Naive thymus-derived CD8-positive, alpha-beta T cell (primary cell): ENCODE measurements at regions not wholly inside any gene's neighbourhood (a gene's known extent, or its start where the extent isn't known, plus 50 kb on each side); places are given as distances from the start of the nearest gene placed in this dataset.

Source experiments
- ATAC-seq, 2 donors: fragments of 150-1000 bp; cut with Tn5 transposase in 1 of 2; sonication (Bioruptor Pico), chemical (Tn5 transposase) in 1 of 2; 1 replicate in 1 of 2; 2 replicates in 1 of 2; pipeline ENCODE4 v1.10.0; 2021; ENCODE audit warnings: mild to moderate bottlenecking in 2 of 2, moderate library complexity in 2 of 2
- POLR2A ChIA-PET: fragments of 350-600 bp; sonication (Branson Sonifier 250); formaldehyde crosslinking; loops from one replicate; lab custom pipeline; 2021; ENCODE audit warnings: antibody characterized with exemption; lab: Charles Lee
- DNase-seq, 10 donors: peaks; one replicate each; pipeline versions ENCODE4 v3.0.0 to v3.0.0-alpha.2; 2020 to 2022
- H3K27ac Mint-ChIP-seq, 10 donors: one replicate each; pipeline ENCODE4 v1.8.0; 2020 to 2022; ENCODE audit warnings: mild to moderate bottlenecking in 10 of 10, mixed read lengths in 10 of 10, moderate library complexity in 4 of 10, inconsistent platforms in 1 of 10
- H3K27me3 Mint-ChIP-seq, 5 donors: one replicate each; pipeline ENCODE4 v1.8.0; 2021 to 2022; ENCODE audit warnings: mixed read lengths in 5 of 5
- H3K36me3 Mint-ChIP-seq, 3 donors: one replicate each; pipeline ENCODE4 v1.8.0; 2020 to 2022; ENCODE audit warnings: mixed read lengths in 3 of 3, mild to moderate bottlenecking in 2 of 3, inconsistent platforms in 1 of 3
- H3K4me1 Mint-ChIP-seq, 4 donors: one replicate each; pipeline ENCODE4 v1.8.0; 2021 to 2022; ENCODE audit warnings: mixed read lengths in 4 of 4
- H3K4me3 Mint-ChIP-seq, 10 donors: one replicate each; pipeline ENCODE4 v1.8.0; 2020 to 2022; ENCODE audit warnings: mild to moderate bottlenecking in 10 of 10, mixed read lengths in 10 of 10, moderate library complexity in 6 of 10, inconsistent platforms in 1 of 10
- H3K9me3 Mint-ChIP-seq, 9 donors: one replicate each; pipeline ENCODE4 v1.8.0; 2020 to 2022; ENCODE audit warnings: mixed read lengths in 9 of 9, mild to moderate bottlenecking in 3 of 9, inconsistent platforms in 1 of 9, moderate library complexity in 1 of 9

DNA sequence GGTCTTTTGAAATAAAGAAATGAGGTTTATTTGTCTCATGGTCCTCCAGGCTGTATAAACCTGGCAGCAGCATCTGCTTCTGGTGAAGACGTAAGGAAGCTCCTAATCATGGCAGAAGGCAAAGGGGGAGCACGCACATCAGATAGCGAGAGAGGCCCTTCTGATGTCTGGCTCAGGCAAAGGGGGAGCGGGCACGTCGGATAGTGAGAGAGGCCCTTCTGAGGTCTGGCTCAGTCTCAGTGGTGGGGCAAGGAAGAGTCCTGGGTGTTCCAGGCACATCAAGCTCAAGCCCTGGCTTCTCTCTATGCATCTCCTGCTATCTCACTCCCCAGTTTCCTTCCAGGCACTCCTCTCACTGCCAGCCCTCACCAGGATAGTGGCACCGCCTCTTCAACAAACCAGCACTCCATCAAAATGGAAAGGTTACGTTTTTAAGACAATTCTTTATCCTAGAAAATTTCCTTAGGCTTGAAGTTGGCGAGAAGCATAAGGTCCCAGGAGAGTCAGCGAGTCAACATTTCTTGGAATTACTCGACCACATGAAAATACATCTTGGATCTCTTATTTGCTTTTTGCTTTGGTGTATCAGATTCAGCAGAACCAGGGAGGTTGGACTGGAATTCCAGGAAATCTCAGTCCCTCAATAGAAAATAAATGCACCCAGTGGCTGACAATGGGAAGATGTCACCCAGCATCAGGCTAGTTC lies 189.6 kb upstream of the TMEM132C start:
- POLR2A ChIA-PET: no interaction called here
- H3K4me3 Mint-ChIP-seq: no peak overlapping the region
- H3K9me3 Mint-ChIP-seq: peaks cover 0 to 13% (median 3%) of the 10 kb centered on the region in 9 donors
- H3K36me3 Mint-ChIP-seq: peaks cover 0 to 4% (median 0%) of the 10 kb centered on the region in 3 donors
- ATAC-seq: no peak
- H3K4me1 Mint-ChIP-seq: no peaks in the 10 kb centered on the region
- DNase-seq: no peak
- H3K27ac Mint-ChIP-seq: no peak overlapping the region
- H3K27me3 Mint-ChIP-seq: peaks cover 0 to 8% (median 0%) of the 10 kb centered on the region in 5 donors

GRCh38 chr12:128077917-128078298 lies 189.1 kb upstream of the TMEM132C start:
- H3K27ac Mint-ChIP-seq: no peak overlapping the region
- ATAC-seq (no peak), DNase-seq (no peak)
- H3K4me3 Mint-ChIP-seq: no peak overlapping the region
- peaks cover 0 to 13% (median 4%) of the 10 kb centered on the region in 9 donors for H3K9me3 Mint-ChIP-seq
- peaks cover 0 to 8% (median 0%) of the 10 kb centered on the region in 5 donors for H3K27me3 Mint-ChIP-seq
- no peaks in the 10 kb centered on the region for H3K4me1 Mint-ChIP-seq
- peaks cover 0 to 4% (median 0%) of the 10 kb centered on the region in 3 donors for H3K36me3 Mint-ChIP-seq
- POLR2A ChIA-PET: no interaction called here

GRCh38 chr12:128078301-128078971 lies 188.5 kb upstream of the TMEM132C start:
- H3K27me3 Mint-ChIP-seq: peaks cover 0 to 8% (median 0%) of the 10 kb centered on the region in 5 donors
- ATAC-seq (no peak), DNase-seq (no peak)
- peaks cover 0 to 4% (median 0%) of the 10 kb centered on the region in 3 donors for H3K36me3 Mint-ChIP-seq
- no peak overlapping the region for H3K27ac Mint-ChIP-seq
- H3K4me1 Mint-ChIP-seq: no peaks in the 10 kb centered on the region
- POLR2A ChIA-PET: no interaction called here
- peaks cover 0 to 13% (median 4%) of the 10 kb centered on the region in 9 donors for H3K9me3 Mint-ChIP-seq
- no peak overlapping the region for H3K4me3 Mint-ChIP-seq

GRCh38 chr12:128079446-128079845 lies 187.5 kb upstream of the TMEM132C start:
- POLR2A ChIA-PET: no interaction called here
- Mint-ChIP-seq H3K4me1 (no peaks in the 10 kb centered on the region), H3K27ac (no peak overlapping the region), H3K9me3 (peaks cover 0 to 13% (median 4%) of the 10 kb centered on the region in 9 donors), H3K36me3 (peaks cover 0 to 3% (median 0%) of the 10 kb centered on the region in 3 donors), H3K4me3 (no peak overlapping the region), H3K27me3 (peaks cover 0 to 8% (median 0%) of the 10 kb centered on the region in 5 donors)
- no peak for ATAC-seq
- no peak for DNase-seq

- Mint-ChIP-seq H3K27ac (no peak overlapping the region), H3K36me3 (no peaks in the 10 kb centered on the region), H3K4me1 (no peaks in the 10 kb centered on the region), H3K27me3 (no peaks in the 10 kb centered on the region), H3K9me3 (peaks cover 0 to 11% (median 5%) of the 10 kb centered on the region in 9 donors), H3K4me3 (no peak overlapping the region)
- DNase-seq (no peak), ATAC-seq (no peak)
- POLR2A ChIA-PET: no interaction called here
Observed at GRCh38 chr12:128083132-128083729, 183.7 kb upstream of the TMEM132C start.

GRCh38 chr12:128088926-128089325 lies 178.0 kb upstream of the TMEM132C start:
- H3K9me3 Mint-ChIP-seq: peaks cover 0 to 15% (median 4%) of the 10 kb centered on the region in 9 donors
- DNase-seq: no peak

GRCh38 chr12:128089961-128090360 lies 177.0 kb upstream of the TMEM132C start:
- H3K36me3 Mint-ChIP-seq: no peaks in the 10 kb centered on the region
- ATAC-seq (no peak), DNase-seq (no peak)
- H3K27ac Mint-ChIP-seq: no peak overlapping the region
- no peaks in the 10 kb centered on the region for H3K4me1 Mint-ChIP-seq
- H3K27me3 Mint-ChIP-seq: peaks cover 0 to 3% (median 0%) of the 10 kb centered on the region in 5 donors
- H3K9me3 Mint-ChIP-seq: peaks cover 0 to 15% (median 4%) of the 10 kb centered on the region in 9 donors
- H3K4me3 Mint-ChIP-seq: no peak overlapping the region
- POLR2A ChIA-PET: no interaction called here

More at GRCh38 chr12:128088926-128089325, 178.0 kb upstream of the TMEM132C start:
- Mint-ChIP-seq H3K4me1 (no peaks in the 10 kb centered on the region), H3K36me3 (no peaks in the 10 kb centered on the region), H3K27ac (no peak overlapping the region), H3K27me3 (peaks cover 0 to 3% (median 0%) of the 10 kb centered on the region in 5 donors), H3K4me3 (no peak overlapping the region)
- ATAC-seq: no peak
- POLR2A ChIA-PET: no interaction called here

DNA sequence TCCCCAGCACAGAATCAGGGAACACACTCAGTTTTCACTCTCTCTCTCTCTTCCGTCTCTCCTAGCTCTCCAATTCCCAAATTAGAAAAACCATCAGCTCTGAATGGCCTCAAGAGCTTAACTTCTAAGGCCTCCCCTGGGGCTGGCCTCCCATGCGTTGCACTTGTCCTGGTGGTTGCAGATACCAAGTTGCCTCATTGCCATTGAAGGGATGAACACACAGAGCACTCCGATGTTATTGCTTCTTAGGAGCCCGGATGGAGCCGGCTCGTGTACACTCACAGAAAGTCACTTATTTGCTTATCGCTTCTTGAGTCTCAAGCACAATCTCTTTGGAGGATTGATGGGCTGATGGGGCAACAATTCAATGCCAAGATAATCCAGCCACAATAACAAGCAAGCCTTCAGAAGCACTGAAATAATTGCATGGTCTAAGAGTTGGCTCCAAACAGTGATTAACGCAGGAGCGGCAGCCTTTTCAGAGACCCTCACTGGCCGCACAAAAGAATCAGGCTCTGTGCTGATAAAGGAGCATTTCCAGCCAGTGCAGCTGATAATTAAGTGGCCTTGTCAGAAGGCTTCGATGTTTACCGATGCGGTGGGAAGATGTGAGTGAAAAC lies 175.8 kb upstream of the TMEM132C start:
- POLR2A ChIA-PET: no interaction called here

DNA sequence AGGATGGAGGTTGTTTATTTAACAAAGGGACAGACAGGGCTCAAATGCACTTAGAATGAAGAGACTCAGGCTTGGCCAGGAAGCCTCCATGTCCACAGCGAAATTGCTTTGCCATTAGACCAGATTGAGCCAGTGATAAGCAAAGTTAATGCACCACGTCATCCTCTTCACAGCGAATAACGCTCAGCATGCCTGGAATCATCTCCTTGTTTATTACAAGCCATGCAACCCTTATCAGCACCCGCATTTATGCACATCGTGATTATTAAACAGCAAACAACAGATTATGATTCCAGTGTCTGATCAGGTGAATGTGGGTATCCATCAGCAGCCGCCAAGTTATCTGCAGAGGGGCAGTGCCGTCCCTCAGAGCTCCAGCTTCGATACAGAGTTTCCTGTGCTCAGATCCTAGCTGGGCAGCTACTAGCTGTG lies 175.0 kb upstream of the TMEM132C start:
- DNase-seq (no peak), ATAC-seq (no peak)
- H3K4me1 Mint-ChIP-seq: no peaks in the 10 kb centered on the region
- peaks cover 0 to 24% (median 2%) of the 10 kb centered on the region in 9 donors for H3K9me3 Mint-ChIP-seq
- no peak overlapping the region for H3K27ac Mint-ChIP-seq
- no peak overlapping the region for H3K4me3 Mint-ChIP-seq
- H3K27me3 Mint-ChIP-seq: peaks cover 0 to 3% (median 0%) of the 10 kb centered on the region in 5 donors
- POLR2A ChIA-PET: no interaction called here
- H3K36me3 Mint-ChIP-seq: no peaks in the 10 kb centered on the region

More for the DNA sequence above, 175.8 kb upstream of the TMEM132C start:
- no peak overlapping the region for H3K4me3 Mint-ChIP-seq
- ATAC-seq (no peak), DNase-seq (no peak)
- no peaks in the 10 kb centered on the region for H3K36me3 Mint-ChIP-seq
- H3K9me3 Mint-ChIP-seq: peaks cover 0 to 18% (median 4%) of the 10 kb centered on the region in 9 donors
- peaks cover 0 to 3% (median 0%) of the 10 kb centered on the region in 5 donors for H3K27me3 Mint-ChIP-seq
- no peak overlapping the region for H3K27ac Mint-ChIP-seq
- no peaks in the 10 kb centered on the region for H3K4me1 Mint-ChIP-seq

GRCh38 chr12:128098730-128099129 lies 168.2 kb upstream of the TMEM132C start:
- H3K27ac Mint-ChIP-seq: no peak overlapping the region
- POLR2A ChIA-PET: no interaction called here
- H3K9me3 Mint-ChIP-seq: peaks cover 0 to 23% (median 4%) of the 10 kb centered on the region in 9 donors
- no peak for ATAC-seq
- H3K36me3 Mint-ChIP-seq: no peaks in the 10 kb centered on the region
- no peaks in the 10 kb centered on the region for H3K4me1 Mint-ChIP-seq
- no peak overlapping the region for H3K4me3 Mint-ChIP-seq
- no peaks in the 10 kb centered on the region for H3K27me3 Mint-ChIP-seq
- DNase-seq: no peak

DNA sequence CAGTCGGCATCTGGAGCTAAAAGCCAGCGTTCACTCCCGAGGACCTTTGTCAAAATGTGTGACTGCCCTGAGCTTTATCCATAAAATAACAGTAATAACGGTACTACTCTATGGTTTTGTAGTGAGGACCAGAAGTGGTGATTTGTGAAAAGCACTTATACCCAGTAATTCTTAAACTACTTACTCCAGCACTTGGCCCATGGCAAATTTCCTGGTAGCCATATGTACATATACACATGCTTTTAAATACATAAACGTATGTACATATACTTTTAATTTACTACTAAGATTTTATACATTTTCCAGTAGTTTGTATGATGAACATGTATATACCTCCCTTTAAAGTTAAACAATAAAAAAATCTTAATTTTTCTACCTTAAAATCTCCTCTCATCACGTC lies 163.8 kb upstream of the TMEM132C start:
- POLR2A ChIA-PET: no interaction called here
- no peak overlapping the region for H3K4me3 Mint-ChIP-seq

GRCh38 chr12:128109236-128109635 lies 157.7 kb upstream of the TMEM132C start:
- ATAC-seq (no peak), DNase-seq (no peak)
- Mint-ChIP-seq H3K27me3 (peaks cover 0 to 8% (median 0%) of the 10 kb centered on the region in 5 donors), H3K9me3 (peaks cover 0 to 3% (median 0%) of the 10 kb centered on the region in 9 donors), H3K36me3 (peaks cover 0 to 3% (median 0%) of the 10 kb centered on the region in 3 donors), H3K4me1 (no peaks in the 10 kb centered on the region), H3K4me3 (no peak overlapping the region), H3K27ac (no peak overlapping the region)
- POLR2A ChIA-PET: no interaction called here

More for the DNA sequence above, 163.8 kb upstream of the TMEM132C start:
- Mint-ChIP-seq H3K4me1 (no peaks in the 10 kb centered on the region), H3K27ac (no peak overlapping the region), H3K9me3 (peaks cover 0 to 18% (median 4%) of the 10 kb centered on the region in 9 donors), H3K27me3 (no peaks in the 10 kb centered on the region), H3K36me3 (no peaks in the 10 kb centered on the region)
- ATAC-seq: no peak
- DNase-seq: no peak
